ENCODE measurements at regions not wholly inside any gene's neighbourhood (a gene's known extent, or its start where the extent isn't known, plus 50 kb on each side); places are given as distances from the start of the nearest gene placed in this dataset.

DNA sequence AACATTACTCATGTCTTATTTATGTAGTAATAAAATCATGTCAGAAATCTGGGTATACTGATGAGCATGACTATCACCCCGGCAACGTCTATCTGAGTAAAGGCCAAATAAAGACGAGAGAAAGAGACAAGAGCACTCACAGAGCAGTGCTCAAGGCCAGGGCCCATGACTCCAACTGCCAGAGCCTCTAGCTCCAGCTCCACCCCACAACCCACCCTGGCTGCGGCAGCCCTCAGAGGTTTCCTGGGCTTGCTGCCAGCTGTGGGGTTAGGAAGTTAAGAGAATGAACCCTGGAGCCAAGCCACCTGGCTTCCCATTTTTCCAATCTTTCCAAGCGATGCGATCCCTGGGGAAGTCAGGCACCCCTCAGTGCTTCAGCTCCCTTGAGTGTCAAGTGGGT, 92.0 kb upstream of the PAX1 start:
- TF ChIP-seq, protein P1, sequence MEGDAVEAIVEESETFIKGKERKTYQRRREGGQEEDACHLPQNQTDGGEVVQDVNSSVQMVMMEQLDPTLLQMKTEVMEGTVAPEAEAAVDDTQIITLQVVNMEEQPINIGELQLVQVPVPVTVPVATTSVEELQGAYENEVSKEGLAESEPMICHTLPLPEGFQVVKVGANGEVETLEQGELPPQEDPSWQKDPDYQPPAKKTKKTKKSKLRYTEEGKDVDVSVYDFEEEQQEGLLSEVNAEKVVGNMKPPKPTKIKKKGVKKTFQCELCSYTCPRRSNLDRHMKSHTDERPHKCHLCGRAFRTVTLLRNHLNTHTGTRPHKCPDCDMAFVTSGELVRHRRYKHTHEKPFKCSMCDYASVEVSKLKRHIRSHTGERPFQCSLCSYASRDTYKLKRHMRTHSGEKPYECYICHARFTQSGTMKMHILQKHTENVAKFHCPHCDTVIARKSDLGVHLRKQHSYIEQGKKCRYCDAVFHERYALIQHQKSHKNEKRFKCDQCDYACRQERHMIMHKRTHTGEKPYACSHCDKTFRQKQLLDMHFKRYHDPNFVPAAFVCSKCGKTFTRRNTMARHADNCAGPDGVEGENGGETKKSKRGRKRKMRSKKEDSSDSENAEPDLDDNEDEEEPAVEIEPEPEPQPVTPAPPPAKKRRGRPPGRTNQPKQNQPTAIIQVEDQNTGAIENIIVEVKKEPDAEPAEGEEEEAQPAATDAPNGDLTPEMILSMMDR (IDR thresholded peaks at IDR 0.05) = no peak
- H3K27ac ChIP-seq = no peak overlapping the region
- no peak overlapping the region for H3K4me3 ChIP-seq
- DNase-seq (ENCODE audit: low spot score) = no peak

DNA sequence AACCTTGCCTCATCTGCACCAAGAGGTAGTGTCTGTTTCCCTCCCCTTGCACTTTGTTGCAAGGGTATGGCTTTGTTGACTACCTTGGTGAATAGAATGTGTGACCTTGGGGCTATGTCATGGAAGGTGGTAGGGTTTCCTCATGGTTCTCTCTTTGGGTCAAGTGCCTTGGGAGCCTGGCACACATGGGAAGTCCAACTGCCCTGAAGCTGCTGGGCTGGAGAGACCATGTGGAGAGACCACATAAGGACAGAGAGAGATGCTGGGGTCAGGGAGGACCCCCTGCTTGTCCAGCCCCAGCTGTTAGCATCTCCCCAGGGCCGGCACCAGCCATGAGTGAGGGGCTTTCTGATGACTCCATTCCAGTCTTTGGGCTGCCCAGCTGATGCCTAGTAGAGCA, 95.5 kb upstream of the PAX1 start:
- TF ChIP-seq, protein P1 (IDR thresholded peaks at IDR 0.05) = no peak
- H3K4me3 ChIP-seq = no peak overlapping the region
- no peak for DNase-seq (ENCODE audit: low spot score)
- H3K27ac ChIP-seq = no peak overlapping the region

DNA sequence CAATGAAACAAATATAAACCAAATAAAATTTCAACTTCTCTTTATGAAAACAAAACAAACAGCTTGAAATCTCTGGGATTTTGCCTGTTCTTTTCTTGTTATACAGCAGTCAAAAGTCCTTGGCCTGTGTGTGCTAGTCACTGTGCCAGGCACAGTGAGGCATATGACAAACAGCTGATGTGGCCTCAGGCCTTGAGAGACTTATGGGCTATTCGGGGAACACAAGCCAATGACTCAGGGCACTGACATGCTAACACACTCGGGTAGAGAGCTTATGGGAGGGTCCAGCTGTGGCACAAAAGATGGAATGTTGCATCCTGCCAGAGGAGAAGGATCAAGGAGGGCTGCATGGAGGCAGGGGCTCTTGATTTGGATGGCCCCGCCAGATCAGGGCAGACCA, 95.4 kb upstream of the NKX2-2 start:
- H3K27ac ChIP-seq = no peak overlapping the region
- no peak for DNase-seq (ENCODE audit: low spot score)
- no peak overlapping the region for H3K4me3 ChIP-seq
- TF ChIP-seq, protein P1 (IDR thresholded peaks at IDR 0.05) = no peak

DNA sequence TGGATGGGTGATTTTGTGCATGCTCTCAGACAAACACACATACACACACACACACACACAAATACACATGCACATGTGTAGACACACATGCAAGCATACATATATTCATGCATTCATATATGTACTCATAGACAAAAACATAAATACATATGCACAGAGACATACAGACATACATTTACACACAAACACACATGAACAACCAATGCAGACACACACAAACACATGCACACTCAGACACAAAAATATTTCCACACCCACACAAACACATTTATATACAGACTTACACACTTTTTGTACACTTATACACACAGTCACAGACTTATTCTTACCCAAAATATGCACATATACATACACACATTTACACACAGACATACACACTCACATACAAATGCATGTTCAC, 94.9 kb upstream of the NKX2-2 start:
- H3K4me3 ChIP-seq = no peak overlapping the region
- no peak overlapping the region for H3K27ac ChIP-seq
- TF ChIP-seq, protein P1 (IDR thresholded peaks at IDR 0.05) = no peak
- no peak for DNase-seq (ENCODE audit: low spot score)

DNA sequence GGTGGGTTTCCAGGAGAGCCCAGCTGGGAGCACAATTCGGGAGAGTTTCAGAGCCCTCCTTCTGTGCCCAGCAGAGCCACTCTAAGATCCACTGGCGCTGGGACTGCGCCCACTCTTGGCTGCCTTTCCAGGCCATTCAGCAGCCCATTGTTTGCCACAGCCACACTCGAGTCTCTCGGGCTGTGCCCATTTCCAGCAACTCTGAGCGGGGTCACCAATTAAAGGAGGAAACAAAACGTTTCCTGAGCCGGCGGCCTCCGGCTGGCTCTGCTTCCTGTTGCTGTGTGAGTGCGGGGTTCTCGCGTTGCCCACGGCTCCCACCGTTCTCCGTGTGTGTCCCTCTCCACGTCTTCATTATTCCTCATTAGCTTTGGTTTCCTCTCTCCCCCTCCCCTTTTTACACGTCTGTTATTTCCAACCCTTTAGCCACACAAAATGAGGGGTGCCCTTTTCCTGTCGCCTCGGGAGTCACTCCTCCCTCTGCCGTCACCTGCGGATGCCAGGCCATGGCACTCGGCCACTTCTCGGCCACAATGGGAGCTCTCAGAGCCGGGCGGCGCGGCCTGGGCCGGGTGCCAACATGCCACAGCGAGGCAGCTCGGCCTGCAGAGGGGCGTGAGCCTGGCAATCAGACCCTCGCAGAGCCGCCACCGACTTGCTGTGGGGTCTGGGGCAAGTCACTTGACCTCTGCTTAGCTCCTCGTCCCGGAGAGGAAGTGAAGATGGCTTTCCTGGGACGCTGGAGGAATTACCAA, 94.3 kb upstream of the NKX2-2 start:
- Histone ChIP-seq H3K4me3 (no peak overlapping the region), H3K27ac (no peak overlapping the region)
- TF ChIP-seq, protein P1 (IDR thresholded peaks at IDR 0.05) = no peak
- DNase-seq (ENCODE audit: low spot score) = no peak

DNA sequence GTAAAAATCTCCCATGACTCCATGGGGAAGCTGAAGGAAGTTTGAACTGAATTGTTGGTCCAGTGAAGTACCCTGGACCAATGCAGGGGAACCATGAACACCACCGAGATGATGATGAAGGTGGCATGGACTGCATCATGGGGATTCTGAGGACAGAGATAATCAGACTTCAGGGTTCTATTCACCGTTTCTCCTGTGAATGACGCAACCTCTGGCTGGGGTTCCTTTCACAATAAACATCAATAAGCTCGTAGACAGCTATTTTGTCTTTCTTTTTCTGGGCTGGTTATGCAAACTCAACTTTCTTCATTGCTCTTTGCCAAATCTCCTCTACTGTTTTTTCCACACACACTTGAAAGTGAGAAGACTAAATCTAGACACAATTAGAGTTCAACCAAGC, 87.9 kb upstream of the NKX2-2 start:
- Histone ChIP-seq H3K27ac (no peak overlapping the region), H3K4me3 (no peak overlapping the region)
- no peak for DNase-seq (ENCODE audit: low spot score)
- TF ChIP-seq, protein P1 (IDR thresholded peaks at IDR 0.05) = no peak

DNA sequence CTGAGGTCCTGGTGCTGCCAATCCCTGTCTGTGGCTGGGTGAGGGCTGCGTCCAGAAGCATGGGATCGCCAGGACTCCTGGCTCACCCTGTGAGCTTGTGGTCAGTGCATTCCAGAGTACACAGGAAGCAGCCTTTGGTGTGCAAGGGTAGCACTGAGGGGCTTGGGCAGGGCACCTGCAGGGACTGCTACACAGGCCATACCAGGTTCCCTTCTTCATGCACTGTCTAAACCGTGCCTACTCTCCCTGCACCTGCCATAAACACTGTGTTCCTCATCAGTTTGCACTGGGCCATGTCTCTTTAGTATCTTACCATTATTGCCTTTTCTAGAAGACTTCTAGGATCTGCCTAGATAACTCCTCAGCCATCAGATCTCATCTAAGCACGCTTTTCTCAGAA, 72.8 kb upstream of the NKX2-2 start:
- Histone ChIP-seq H3K4me3 (no peak overlapping the region), H3K27ac (no peak overlapping the region)
- TF ChIP-seq, protein P1 (IDR thresholded peaks at IDR 0.05) = no peak
- DNase-seq (ENCODE audit: low spot score) = no peak

All from coronary artery (tissue), 2 donors.